A673 (cell line): ENCODE measurements at regions not wholly inside any gene's neighbourhood (a gene's known extent, or its start where the extent isn't known, plus 50 kb on each side); places are given as distances from the start of the nearest gene placed in this dataset.

ENCODE experiments used
- CTCF ChIP-seq: fragments of 300-800, 200-600 bp; sonication (generic); conservative IDR thresholded peaks from 2 replicates; pipeline ENCODE4 v1.5.1; 2017; ENCODE audit warnings: low read depth, mild to moderate bottlenecking, antibody characterized with exemption, low read length, moderate library complexity, mixed read lengths
- EZH2 ChIP-seq: fragments of 200-600 bp; sonication (generic); IDR thresholded peaks from 2 replicates; pipeline ENCODE4 v1.6.1; 2017; ENCODE audit warnings: borderline replicate concordance, low read depth, mild to moderate bottlenecking, mixed read lengths, antibody characterized with exemption, low read length; ENCODE audit not compliant: poor library complexity, severe bottlenecking

DNA sequence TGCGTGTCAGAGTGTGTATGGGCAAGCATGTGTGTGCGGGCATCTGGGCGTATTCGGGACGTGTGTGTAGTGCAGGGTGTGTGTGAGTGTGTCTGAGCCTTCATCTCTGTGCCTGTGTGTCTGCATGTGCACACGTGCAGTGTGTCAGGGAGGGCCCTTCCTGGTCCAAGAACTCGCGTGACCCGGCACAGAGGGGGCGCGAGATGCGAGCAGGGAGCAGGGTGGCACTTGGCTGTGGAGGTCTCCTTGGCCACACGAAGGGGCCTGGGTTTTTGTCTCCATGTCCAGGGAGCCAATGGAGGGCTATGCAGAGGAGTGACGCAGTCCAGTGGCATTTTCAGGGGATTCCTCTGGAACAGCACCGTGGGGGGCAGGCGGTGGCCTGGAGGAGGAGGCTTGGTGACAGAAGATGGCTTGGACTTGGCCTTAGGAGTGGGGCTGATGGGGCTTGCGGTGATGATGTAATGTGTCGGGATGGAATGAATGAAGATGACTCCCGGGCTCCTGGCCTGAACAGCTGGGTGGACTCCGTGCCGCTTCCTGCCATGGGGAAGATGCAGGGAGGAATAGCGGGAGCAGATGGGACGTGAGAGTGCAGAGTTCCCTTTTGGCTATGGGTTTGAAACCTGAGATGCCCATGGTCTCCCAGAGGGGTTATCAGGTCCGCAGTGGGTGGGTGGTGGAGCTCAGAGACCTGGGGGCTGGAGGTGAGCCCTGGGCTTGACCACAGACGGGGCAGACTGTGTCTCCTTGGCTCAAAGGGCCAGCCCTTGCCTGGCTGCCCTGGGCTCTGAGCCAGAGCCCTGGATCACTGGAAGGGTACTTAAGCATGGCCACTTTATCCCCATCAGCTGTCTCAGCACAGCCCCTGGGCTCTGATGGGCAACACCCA is 208.3 kb downstream of the PHETA1 start:
- no peak for TF ChIP-seq CTCF
- no peak for TF ChIP-seq EZH2
